Right lobe of liver (tissue), 6 donors: ENCODE measurements at regions not wholly inside any gene's neighbourhood (a gene's known extent, or its start where the extent isn't known, plus 50 kb on each side); places are given as distances from the start of the nearest gene placed in this dataset.

Experiments used
- ATAC-seq, 4 donors: fragments of 200-7000 bp; cut with Tn5 transposase; one replicate each; pipeline ENCODE4 v1.9.1; 2020; ENCODE audit warnings: mild to moderate bottlenecking in 4 of 4, moderate library complexity in 4 of 4
- DNase-seq, 3 donors: peaks; one replicate each; pipeline ENCODE4 v3.0.0-alpha.2; 2020
- H3K27ac ChIP-seq, 3 donors: fragments of 200-600 bp; one replicate each; pipeline ENCODE4 v1.8.0; 2022
- H3K27me3 ChIP-seq, 2 donors: fragments of 200-600 bp; one replicate each; pipeline ENCODE4 v1.8.0; 2022
- H3K36me3 ChIP-seq, 4 donors: fragments of 200-600 bp; sonication (generic) in 1 of 4; one replicate each; pipeline versions ENCODE4 v1.5.1 to v1.8.0; 2017 to 2022; ENCODE audit warnings: control low read depth in 1 of 4
- H3K4me1 ChIP-seq, 4 donors: fragments of 200-600 bp; sonication (generic) in 1 of 4; one replicate each; pipeline versions ENCODE4 v1.5.1 to v1.8.0; 2017 to 2022; ENCODE audit warnings: control low read depth in 1 of 4
- H3K4me3 ChIP-seq, 3 donors: fragments of 200-600 bp; one replicate each; pipeline ENCODE4 v1.8.0; 2022
- H3K9me3 ChIP-seq, 4 donors: fragments of 200-600 bp; sonication (generic) in 1 of 4; one replicate each; pipeline versions ENCODE4 v1.5.1 to v1.8.0; 2017 to 2022; ENCODE audit warnings: control low read depth in 1 of 4
- CTCF ChIP-seq, 4 donors: fragments of 200-600 bp in 3 of 4; fragments of 450-650 bp in 1 of 4; IDR thresholded peaks; one replicate each; pipeline versions ENCODE4 v1.5.1 to v1.8.0; 2016 to 2022; ENCODE audit warnings: antibody characterized with exemption in 4 of 4, mild to moderate bottlenecking in 2 of 4
- POLR2A ChIP-seq: fragments of 450-650 bp; IDR thresholded peaks from one replicate; pipeline ENCODE4 v1.6.1; 2017; ENCODE audit warnings: antibody characterized with exemption, mild to moderate bottlenecking
- WGBS: methylation state at CpG from one replicate; pipeline ENCODE4 v1.1.6; 2018; ENCODE audit warnings: low coverage, low lambda C conversion rate; ENCODE audit not compliant: insufficient coverage; ENCODE audit errors: missing lambda C conversion rate; 5-methylcytosine and 5-hydroxymethylcytosine counted together
- intact Hi-C, 2 donors: fragments of 100-400 bp; cut with DNase I; formaldehyde crosslinking; loops; one replicate each; pipeline versions ENCODE4 v1.11.2 to v1.14.1; 2022
- donor health status: DM: no; HTN: yes; CAD: no.
- donor health status: DM: no; HTN: no; CAD: no.
- donor health status: DM: no; HTN: no; CAD: no.
- donor health status: DM: no; HTN: yes; CAD: no.
- donor health status: DM: no; HTN: yes; CAD: no.

- WGBS: 74% methylated on average over 3 of the region's 3 CpGs
- Histone ChIP-seq H3K36me3 (no peaks in the 10 kb centered on the region), H3K27ac (no peak overlapping the region), H3K4me3 (no peak overlapping the region), H3K27me3 (no peaks in the 10 kb centered on the region), H3K9me3 (no peaks in the 10 kb centered on the region), H3K4me1 (no peaks in the 10 kb centered on the region)
- ATAC-seq: no peak
- no peak for DNase-seq
- TF ChIP-seq POLR2A (no peak), CTCF (IDR thresholded peaks at IDR 0.05) (no peak)
- intact Hi-C loops: no loop called here
These were observed 192.0 kb downstream of the HNRNPD start for GRCh38 chr4:82181789-82182188.

- Histone ChIP-seq H3K27ac (no peak overlapping the region), H3K4me1 (no peaks in the 10 kb centered on the region), H3K9me3 (no peaks in the 10 kb centered on the region), H3K27me3 (no peaks in the 10 kb centered on the region), H3K36me3 (no peaks in the 10 kb centered on the region), H3K4me3 (no peak overlapping the region)
- WGBS: 92% methylated on average over 1 of the region's 1 CpG
- TF ChIP-seq POLR2A (no peak), CTCF (IDR thresholded peaks at IDR 0.05) (no peak)
- intact Hi-C loops: no loop called here
- DNase-seq (no peak), ATAC-seq (no peak)
These were observed 201.6 kb downstream of the HNRNPD start for GRCh38 chr4:82172186-82172585.

- TF ChIP-seq CTCF (IDR thresholded peaks at IDR 0.05) (no peak), POLR2A (no peak)
- 56% methylated on average over 1 of the region's 1 CpG for WGBS
- Histone ChIP-seq H3K4me1 (no peaks in the 10 kb centered on the region), H3K4me3 (no peak overlapping the region), H3K27me3 (no peaks in the 10 kb centered on the region), H3K27ac (no peak overlapping the region), H3K9me3 (no peaks in the 10 kb centered on the region), H3K36me3 (no peaks in the 10 kb centered on the region)
- ATAC-seq: no peak
- no peak for DNase-seq
- intact Hi-C loops: no loop called here
These were observed 202.1 kb downstream of the HNRNPD start for GRCh38 chr4:82171531-82172155.

GRCh38 chr4:82149750-82150149 lies 224.0 kb downstream of the HNRNPD start:
- TF ChIP-seq CTCF (IDR thresholded peaks at IDR 0.05) (no peak), POLR2A (no peak)
- ATAC-seq: no peak
- no peak overlapping the region for H3K27ac ChIP-seq
- no peaks in the 10 kb centered on the region for H3K27me3 ChIP-seq
- intact Hi-C loops: no loop called here
- no peaks in the 10 kb centered on the region for H3K36me3 ChIP-seq
- H3K4me3 ChIP-seq: no peak overlapping the region
- no peak for DNase-seq
- no peaks in the 10 kb centered on the region for H3K4me1 ChIP-seq
- no peaks in the 10 kb centered on the region for H3K9me3 ChIP-seq

- DNase-seq (no peak), ATAC-seq (no peak)
- H3K36me3 ChIP-seq: no peaks in the 10 kb centered on the region
- WGBS: 41% methylated on average over 3 of the region's 3 CpGs
- no peak overlapping the region for H3K4me3 ChIP-seq
- H3K4me1 ChIP-seq: no peaks in the 10 kb centered on the region
- no peaks in the 10 kb centered on the region for H3K27me3 ChIP-seq
- no peaks in the 10 kb centered on the region for H3K9me3 ChIP-seq
- H3K27ac ChIP-seq: no peak overlapping the region
- TF ChIP-seq CTCF (IDR thresholded peaks at IDR 0.05) (no peak), POLR2A (no peak)
- intact Hi-C loops: no loop called here
These were observed 227.9 kb downstream of the HNRNPD start for GRCh38 chr4:82145850-82146249.
